Panc1 (cell line): ENCODE measurements at regions not wholly inside any gene's neighbourhood (a gene's known extent, or its start where the extent isn't known, plus 50 kb on each side); places are given as distances from the start of the nearest gene placed in this dataset.

Experiments
- ATAC-seq: fragments of 200-7000 bp; cut with Tn5 transposase; 2 replicates; pipeline ENCODE4 v1.9.1; 2020; ENCODE audit warnings: mild to moderate bottlenecking, moderate library complexity
- BruUV-seq: library from RNA; stranded (reverse); fragments of 400-500 nt; replicated peaks from 2 replicates; lab custom pipeline; 2021; lab: Mats Ljungman, UMichigan
- CTCF ChIA-PET: fragments of 300-600 bp; sonication (Branson Sonifier 250); formaldehyde crosslinking; loops from one replicate; lab custom pipeline; 2022; ENCODE audit warnings: antibody characterized with exemption; lab: Charles Lee
- POLR2A ChIA-PET: fragments of 300-600 bp; sonication (Branson Sonifier 250); formaldehyde crosslinking; loops from one replicate; lab custom pipeline; 2022; ENCODE audit warnings: antibody characterized with exemption; lab: Charles Lee
- DNase-seq: peaks from one replicate; pipeline ENCODE4 v3.0.0-alpha.2; 2010; ENCODE audit warnings: low read depth, low spot score
- H3K27ac ChIP-seq: 2 replicates; pipeline ENCODE4 v1.5.1; 2011; ENCODE audit warnings: mild to moderate bottlenecking, low read length, inconsistent platforms
- H3K27me3 ChIP-seq: fragments of 200-500 bp; sonication (Bioruptor generic); 2 replicates; pipeline ENCODE4 v1.6.0; 2014; ENCODE audit warnings: low read length, inconsistent platforms; ENCODE audit not compliant: control insufficient read depth, insufficient read depth
- H3K36me3 ChIP-seq: fragments of 200-500 bp; sonication (Bioruptor generic); 2 replicates; pipeline ENCODE4 v1.5.1; 2014; ENCODE audit warnings: inconsistent platforms, mild to moderate bottlenecking, low read length, moderate library complexity; ENCODE audit not compliant: control insufficient read depth, insufficient read depth
- H3K4me1 ChIP-seq: 2 replicates; pipeline ENCODE4 v1.5.1; 2011; ENCODE audit warnings: inconsistent platforms, mild to moderate bottlenecking, low read length, moderate library complexity; ENCODE audit not compliant: control insufficient read depth, insufficient read depth
- H3K4me3 ChIP-seq, 2 experiments: 2 replicates each; pipeline ENCODE4 v1.5.1; 2011 to 2012; ENCODE audit warnings: low read depth in 2 of 2, low read length in 2 of 2, mild to moderate bottlenecking in 2 of 2, inconsistent platforms in 1 of 2, moderate library complexity in 1 of 2
- H3K9me3 ChIP-seq: fragments of 200-500 bp; sonication (Bioruptor generic); 2 replicates; pipeline ENCODE4 v1.5.1; 2014; ENCODE audit warnings: low read depth, mild to moderate bottlenecking, inconsistent platforms, low read length, moderate library complexity; ENCODE audit not compliant: control insufficient read depth, insufficient read depth
- CTCF ChIP-seq: fragments of 450-650 bp; IDR thresholded peaks from 2 replicates; pipeline ENCODE4 v1.5.1; 2017; ENCODE audit warnings: mild to moderate bottlenecking
- POLR2AphosphoS5 ChIP-seq: IDR thresholded peaks from 2 replicates; pipeline ENCODE4 v1.6.1; 2012; ENCODE audit warnings: mild to moderate bottlenecking, low read depth, low read length, moderate library complexity
- SIN3A ChIP-seq: IDR thresholded peaks from 2 replicates; pipeline ENCODE4 v1.6.1; 2012; ENCODE audit warnings: low read depth, mild to moderate bottlenecking, low read length, moderate library complexity, borderline replicate concordance; ENCODE audit not compliant: insufficient read depth
- TCF7L2 ChIP-seq: IDR thresholded peaks from 2 replicates; pipeline ENCODE4 v1.6.1; 2011; ENCODE audit warnings: mild to moderate bottlenecking, low read depth, low read length, inconsistent platforms
- in situ Hi-C: cut with HindIII; loops from 2 replicates; pipeline ENCODE4 v1.10.0; 2016; ENCODE audit warnings: low sequenced_read_pairs, low pct_unique_long_range_greater_than_20kb
- intact Hi-C: fragments of 100-400 bp; cut with micrococcal nuclease; formaldehyde crosslinking; loops from one replicate; pipeline ENCODE4 v1.10.0; 2022; ENCODE audit not compliant: unreplicated experiment
- TF ChIP-seq, protein P1 (sequence below), 2 experiments: IDR thresholded peaks; 2 replicates each; pipeline ENCODE4 v1.6.1; 2011 to 2012; ENCODE audit warnings: low read depth in 2 of 2, control low read depth in 1 of 2, low read length in 1 of 2, mild to moderate bottlenecking in 1 of 2, moderate library complexity in 1 of 2; ENCODE audit not compliant: insufficient read depth in 1 of 2

- intact Hi-C loops (no loop called here), in situ Hi-C loops (no loop called here)
- Histone ChIP-seq H3K4me3 (no peak overlapping the region), H3K27me3 (no peaks in the 10 kb centered on the region), H3K9me3 (no peaks in the 10 kb centered on the region), H3K36me3 (no peaks in the 10 kb centered on the region), H3K4me1 (no peaks in the 10 kb centered on the region), H3K27ac (no peak overlapping the region)
- TF ChIP-seq TCF7L2 (no peak), CTCF (no peak)
- CTCF ChIA-PET = no interaction called here
- no TSS peak for BruUV-seq
- DNase-seq (no peak), ATAC-seq (no peak)
- POLR2A ChIA-PET = no interaction called here
Observed at GRCh38 chr1:74895411-74895810, 162.5 kb downstream of the TYW3 start.

DNA sequence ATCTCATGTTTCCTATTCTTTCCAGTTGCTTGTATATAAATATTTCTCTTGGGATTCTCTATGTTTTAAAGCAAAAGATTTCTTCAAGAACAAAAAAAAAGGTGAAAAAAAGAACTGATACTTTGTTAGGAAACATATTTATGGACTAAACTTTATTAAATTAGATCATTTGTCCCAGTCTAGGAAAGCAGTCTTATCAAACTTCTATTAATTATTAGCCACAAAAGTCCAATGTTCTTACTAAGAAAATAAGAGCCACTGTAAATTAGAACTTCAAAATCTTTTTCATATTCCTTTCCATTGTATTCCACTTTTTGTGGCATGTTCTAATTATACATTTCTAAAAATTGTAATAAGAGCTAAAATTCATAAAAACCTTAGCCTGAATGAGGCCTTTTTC, 175.2 kb downstream of the TYW3 start:
- H3K36me3 ChIP-seq = no peaks in the 10 kb centered on the region
- no peak for ATAC-seq
- no peak overlapping the region for H3K4me3 ChIP-seq
- no peaks in the 10 kb centered on the region for H3K27me3 ChIP-seq
- no TSS peak for BruUV-seq
- intact Hi-C loops (no loop called here), in situ Hi-C loops (no loop called here)
- TF ChIP-seq, protein P1, sequence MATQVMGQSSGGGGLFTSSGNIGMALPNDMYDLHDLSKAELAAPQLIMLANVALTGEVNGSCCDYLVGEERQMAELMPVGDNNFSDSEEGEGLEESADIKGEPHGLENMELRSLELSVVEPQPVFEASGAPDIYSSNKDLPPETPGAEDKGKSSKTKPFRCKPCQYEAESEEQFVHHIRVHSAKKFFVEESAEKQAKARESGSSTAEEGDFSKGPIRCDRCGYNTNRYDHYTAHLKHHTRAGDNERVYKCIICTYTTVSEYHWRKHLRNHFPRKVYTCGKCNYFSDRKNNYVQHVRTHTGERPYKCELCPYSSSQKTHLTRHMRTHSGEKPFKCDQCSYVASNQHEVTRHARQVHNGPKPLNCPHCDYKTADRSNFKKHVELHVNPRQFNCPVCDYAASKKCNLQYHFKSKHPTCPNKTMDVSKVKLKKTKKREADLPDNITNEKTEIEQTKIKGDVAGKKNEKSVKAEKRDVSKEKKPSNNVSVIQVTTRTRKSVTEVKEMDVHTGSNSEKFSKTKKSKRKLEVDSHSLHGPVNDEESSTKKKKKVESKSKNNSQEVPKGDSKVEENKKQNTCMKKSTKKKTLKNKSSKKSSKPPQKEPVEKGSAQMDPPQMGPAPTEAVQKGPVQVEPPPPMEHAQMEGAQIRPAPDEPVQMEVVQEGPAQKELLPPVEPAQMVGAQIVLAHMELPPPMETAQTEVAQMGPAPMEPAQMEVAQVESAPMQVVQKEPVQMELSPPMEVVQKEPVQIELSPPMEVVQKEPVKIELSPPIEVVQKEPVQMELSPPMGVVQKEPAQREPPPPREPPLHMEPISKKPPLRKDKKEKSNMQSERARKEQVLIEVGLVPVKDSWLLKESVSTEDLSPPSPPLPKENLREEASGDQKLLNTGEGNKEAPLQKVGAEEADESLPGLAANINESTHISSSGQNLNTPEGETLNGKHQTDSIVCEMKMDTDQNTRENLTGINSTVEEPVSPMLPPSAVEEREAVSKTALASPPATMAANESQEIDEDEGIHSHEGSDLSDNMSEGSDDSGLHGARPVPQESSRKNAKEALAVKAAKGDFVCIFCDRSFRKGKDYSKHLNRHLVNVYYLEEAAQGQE (IDR thresholded peaks at IDR 0.05; ENCODE audit: insufficient read depth in 1 of 2, low read depth in 2 of 2, low read length in 1 of 2) = no peak
- TF ChIP-seq SIN3A (no peak), POLR2AphosphoS5 (no peak), TCF7L2 (no peak), CTCF (no peak)
- no peak overlapping the region for H3K27ac ChIP-seq
- DNase-seq = no peak
- ChIA-PET POLR2A (no interaction called here), CTCF (no interaction called here)
- no peaks in the 10 kb centered on the region for H3K4me1 ChIP-seq
- H3K9me3 ChIP-seq = no peaks in the 10 kb centered on the region

- Histone ChIP-seq H3K36me3 (no peaks in the 10 kb centered on the region), H3K27ac (no peak overlapping the region), H3K4me3 (no peak overlapping the region), H3K27me3 (no peaks in the 10 kb centered on the region), H3K9me3 (no peaks in the 10 kb centered on the region), H3K4me1 (no peaks in the 10 kb centered on the region)
- TF ChIP-seq, protein P1 (IDR thresholded peaks at IDR 0.05; ENCODE audit: insufficient read depth in 1 of 2, low read depth in 2 of 2, low read length in 1 of 2) = no peak
- no peak for TF ChIP-seq POLR2AphosphoS5
- TF ChIP-seq TCF7L2 = no peak
- no peak for TF ChIP-seq CTCF
- TF ChIP-seq SIN3A = no peak
- no peak for DNase-seq
- in situ Hi-C loops = no loop called here
- intact Hi-C loops = no loop called here
- BruUV-seq = no TSS peak
- ATAC-seq = no peak
- POLR2A ChIA-PET = no interaction called here
- CTCF ChIA-PET = no interaction called here
Observed at GRCh38 chr1:74908797-74909196, 175.8 kb downstream of the TYW3 start.
